Superior temporal gyrus (tissue), 1 donor: ENCODE measurements at regions not wholly inside any gene's neighbourhood (a gene's known extent, or its start where the extent isn't known, plus 50 kb on each side); places are given as distances from the start of the nearest gene placed in this dataset.
A peak's percentile ranks its signal among the peaks of the same experiment; 100 is the strongest.

ENCODE experiments used
- DNase-seq: peaks from one replicate; pipeline ENCODE4 v3.0.0-alpha.2; 2016; ENCODE audit errors: extremely low spot score

DNA sequence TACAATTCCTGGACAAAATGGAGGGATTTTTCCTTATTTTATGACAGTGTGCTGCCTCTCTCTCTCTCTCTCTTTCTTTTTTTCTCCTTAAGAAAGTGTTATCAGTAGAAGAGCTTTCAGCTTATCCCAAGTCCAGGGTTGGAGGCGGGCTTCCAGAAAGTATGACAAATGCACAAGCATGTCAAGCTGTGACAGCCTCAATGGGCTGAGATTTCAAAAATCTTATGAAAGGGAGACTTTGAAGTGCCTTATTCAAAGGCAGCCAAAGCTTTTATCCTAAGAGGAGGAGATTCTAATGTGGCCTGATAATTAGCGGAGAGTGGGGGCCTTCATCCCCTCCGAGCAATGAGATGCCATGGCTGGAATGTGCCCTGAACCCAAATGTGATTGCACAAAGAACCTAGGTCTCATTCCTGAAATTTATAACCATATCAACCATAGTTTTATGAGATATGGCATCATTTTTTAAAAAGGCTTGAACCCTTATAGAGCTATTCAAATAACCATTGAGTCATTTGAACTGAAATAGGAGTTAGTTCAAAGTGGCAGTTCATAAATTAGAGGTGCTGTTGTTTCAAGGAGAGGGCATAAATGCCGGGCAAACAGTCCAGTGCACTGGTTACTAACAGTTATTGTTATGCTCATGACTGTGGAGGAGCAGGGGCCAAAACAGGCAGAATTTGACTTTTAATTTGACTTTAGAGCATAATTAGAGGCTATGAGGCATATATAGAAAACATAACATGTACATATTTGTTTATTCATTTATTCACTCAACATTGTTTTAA is 261.6 kb upstream of the THRB start:
- DNase-seq, result no peak

DNA sequence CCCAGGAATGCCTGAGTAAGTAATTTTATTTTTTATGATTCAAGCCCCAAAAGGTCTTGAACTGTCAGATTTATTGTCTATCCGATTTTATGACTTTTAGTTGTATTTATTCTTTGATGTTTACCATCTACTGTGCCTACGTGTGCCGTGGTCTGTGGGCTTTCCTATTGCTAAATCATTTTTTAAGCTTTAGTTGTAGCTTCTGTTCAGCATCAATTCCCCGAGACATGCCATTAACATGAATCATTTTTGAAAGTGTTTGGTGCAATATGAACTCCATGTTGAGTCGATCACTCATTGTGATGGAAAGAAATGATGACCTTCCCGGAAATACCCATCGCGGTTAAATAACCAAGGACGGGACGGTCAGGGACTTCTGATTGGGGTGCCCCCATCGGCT is 268.7 kb upstream of the THRB start:
- DNase-seq, result no peak

GRCh38 chr3:24764236-24764915 is 269.7 kb upstream of the THRB start:
- no peak for DNase-seq

GRCh38 chr3:24765399-24765798 is 270.7 kb upstream of the THRB start:
- DNase-seq, result no peak

GRCh38 chr3:24769918-24770317 is 275.3 kb upstream of the THRB start:
- no peak for DNase-seq

DNA sequence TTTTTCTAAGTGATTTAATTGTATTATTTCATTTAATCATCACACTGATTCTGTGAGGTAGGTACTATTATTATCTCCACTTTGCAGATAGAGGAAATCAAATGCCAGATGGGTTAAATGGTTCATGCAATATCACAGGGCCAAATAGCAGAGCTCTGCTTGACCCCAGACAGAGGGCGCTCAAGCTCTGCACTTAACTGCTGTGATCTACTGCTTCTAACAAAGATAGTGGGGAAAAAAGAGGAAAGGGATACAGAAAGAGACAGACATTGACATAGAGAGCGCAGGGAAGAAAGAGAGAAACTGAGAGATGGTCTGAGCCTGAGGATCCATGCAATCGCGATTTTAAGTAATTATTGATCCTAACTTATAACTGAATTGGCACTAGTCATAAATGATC is 279.1 kb upstream of the THRB start:
- peak; percentile 77 for DNase-seq

DNA sequence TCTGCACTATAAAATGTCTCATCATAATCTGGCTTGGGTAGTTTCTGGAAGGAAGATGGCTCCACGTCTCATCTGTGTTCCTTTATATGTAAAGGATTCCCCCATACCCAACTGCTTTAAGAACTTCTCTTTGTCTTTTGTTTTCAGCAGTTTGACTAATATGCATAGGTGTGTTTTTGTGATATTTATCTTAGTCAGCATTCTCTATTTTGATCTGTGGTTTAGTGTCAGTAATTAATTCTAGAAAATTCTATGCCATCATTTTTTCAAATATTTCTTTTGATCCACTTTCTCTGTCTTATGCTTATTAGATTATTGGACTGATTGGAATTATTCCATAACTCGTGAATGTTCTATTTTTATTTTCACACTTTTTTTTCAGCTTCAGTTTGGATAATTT is 286.3 kb upstream of the THRB start:
- DNase-seq, result no peak

- no peak for DNase-seq
Measured at GRCh38 chr3:24781454-24781853, 286.8 kb upstream of the THRB start.

DNA sequence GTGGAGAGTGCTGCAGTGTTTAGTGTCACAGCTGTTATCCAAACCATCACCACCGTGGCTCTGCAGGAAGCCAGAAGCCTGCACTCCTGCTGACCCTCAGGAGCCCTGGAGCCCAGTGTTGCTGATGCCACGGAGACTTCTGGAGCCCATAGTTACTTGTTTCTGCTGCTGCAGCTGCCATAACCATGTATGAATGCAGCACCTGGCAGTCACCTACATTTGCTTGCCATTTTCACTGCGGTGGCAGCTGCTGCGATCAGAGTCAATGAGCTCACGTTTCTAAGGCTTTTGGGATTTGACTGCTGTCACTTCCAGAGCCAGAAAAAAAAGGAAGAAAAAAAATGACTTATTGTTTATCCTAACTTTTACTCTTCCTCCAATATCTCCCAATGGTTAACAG is 299.2 kb upstream of the THRB start:
- DNase-seq, result no peak

DNA sequence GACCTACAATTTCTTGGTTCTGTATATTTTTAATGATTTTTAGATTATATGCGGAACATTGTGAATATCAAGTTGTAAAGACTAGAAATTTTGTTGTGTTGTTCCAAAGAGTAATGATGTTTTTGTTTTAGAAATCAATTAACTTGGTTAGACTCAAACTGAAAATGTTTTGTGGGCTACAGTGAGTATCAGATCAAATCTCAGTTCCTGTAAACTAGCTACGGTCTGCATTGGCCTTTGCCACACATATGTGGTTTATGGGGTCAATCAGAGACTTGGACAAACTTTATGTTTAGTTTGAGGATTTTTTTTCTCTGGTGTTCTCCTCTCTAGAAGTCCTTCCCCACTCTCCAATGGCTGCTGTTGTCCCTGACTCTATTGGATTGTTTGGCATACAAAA is 308.0 kb upstream of the THRB start:
- DNase-seq, result no peak

- DNase-seq, result no peak
Measured at GRCh38 chr3:24804095-24804494, 309.4 kb upstream of the THRB start.

DNA sequence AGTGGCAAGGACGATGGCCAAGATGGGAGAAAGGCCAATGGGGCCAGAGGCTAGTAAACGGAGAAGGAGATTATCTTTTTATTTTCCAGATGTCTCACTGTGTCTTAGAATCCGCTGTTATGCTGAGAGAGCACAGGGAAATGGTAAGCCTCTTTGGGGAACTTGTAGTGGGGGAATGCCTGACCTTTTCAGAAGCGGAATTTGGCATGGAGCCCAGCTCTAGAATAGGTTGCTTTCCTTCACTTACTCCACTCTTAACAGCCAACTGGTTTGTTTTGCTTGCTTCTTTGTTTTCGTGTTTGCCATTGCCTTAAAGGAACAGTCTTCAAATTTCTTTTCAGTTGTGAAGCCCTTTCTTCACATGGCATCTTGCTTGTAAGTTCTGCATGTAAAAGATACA is 316.2 kb upstream of the THRB start:
- peak; percentile 38 for DNase-seq

DNA sequence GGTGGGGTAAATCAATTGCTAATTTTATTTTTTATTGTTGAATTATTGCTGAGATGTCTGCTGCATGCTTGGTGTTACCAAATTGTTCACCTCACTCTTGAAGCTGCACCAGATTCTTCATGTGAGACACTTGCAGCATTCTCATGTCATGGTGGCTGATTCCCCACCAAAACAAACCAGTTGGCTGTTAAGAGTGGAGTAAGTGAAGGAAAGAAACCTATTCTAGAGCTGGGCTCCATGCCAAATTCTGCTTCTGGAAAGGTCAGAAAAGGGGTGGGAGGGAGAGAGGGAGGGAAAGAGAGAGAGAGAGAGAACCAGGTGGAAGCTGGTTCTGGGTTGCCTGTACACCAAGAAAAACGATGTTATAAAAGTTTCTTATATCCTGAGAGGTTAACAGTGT is 317.5 kb upstream of the THRB start:
- no peak for DNase-seq

- DNase-seq, result no peak
Measured at GRCh38 chr3:24818055-24818454, 323.4 kb upstream of the THRB start.

DNA sequence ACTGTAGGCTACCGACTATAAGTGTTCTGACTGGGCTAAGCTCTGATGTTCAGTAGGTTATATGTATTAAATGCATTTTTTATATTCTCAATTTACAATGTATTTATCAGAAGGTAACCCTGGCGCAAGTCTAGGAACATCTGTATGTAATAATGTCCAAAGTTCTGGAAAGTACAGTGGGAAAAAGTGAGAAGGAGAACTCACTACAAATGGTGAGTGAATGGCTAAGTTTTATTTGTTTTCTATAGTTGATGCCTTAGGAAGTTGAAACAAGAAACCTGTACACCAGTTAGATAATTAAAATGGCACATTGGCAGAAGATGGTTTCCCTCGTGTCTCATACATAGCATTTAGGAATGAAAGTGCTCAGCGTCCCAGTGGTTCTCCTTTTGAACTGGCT is 333.4 kb upstream of the THRB start:
- no peak for DNase-seq

DNA sequence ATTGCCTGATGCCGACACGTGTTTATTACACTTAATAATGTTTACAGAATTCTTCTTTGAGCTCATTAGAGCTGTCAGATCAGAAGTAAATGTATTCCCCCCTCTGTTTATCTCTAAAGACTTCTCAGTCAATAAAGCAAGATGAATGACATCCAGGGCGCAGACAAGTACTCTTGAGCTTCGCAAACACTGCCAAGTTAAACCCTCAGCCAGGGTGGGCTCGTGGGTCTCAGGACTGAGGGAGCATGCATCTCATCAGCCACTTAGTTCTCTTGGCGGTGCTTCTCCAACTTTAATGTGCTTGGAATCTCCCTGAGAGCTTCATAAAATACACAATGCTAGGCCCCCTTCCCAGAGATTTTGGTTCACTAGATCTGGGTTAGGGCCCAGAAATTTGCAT is 333.9 kb upstream of the THRB start:
- no peak for DNase-seq

- DNase-seq, result no peak
Measured at GRCh38 chr3:24829011-24829581, 334.4 kb upstream of the THRB start.

- DNase-seq, result no peak
Measured at GRCh38 chr3:24829629-24830229, 335.1 kb upstream of the THRB start.

- no peak for DNase-seq
Measured at GRCh38 chr3:24830230-24831152, 335.8 kb upstream of the THRB start.

DNA sequence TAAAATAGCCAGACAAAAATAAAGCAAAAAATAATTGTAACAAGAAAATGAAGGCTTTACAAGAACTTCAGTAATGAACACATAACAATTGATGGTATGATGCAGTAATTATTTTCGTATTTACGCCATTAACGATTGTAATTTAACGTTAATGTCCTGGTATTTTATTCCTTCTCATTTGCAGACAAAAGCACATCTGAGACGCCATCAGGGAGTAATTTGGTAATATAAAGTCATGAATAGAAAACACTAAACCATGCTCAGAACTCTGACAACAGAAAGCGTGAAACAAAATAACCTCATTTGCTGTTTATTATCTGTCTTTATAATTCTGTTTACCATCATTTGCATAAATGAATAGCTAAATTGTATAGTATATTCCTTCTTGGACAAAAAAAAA is 336.6 kb upstream of the THRB start:
- no peak for DNase-seq

DNA sequence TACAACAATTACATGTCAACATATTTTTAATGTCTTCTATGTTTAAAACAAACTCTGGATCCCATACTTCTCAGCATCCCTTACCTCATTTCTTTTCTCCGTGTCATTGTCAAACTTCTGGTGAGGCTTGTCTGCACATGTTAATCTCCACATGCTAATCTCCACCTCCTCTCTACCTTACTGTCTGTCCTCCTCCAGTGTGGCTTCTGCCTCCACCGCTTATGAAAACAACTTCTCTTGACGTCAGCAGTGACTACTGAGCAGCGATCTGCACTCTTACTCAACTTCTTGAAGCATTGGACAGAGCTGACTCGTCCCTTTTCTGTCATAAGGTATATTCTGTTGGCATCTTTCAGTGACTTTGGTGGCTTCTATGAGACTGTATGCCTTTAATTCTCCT is 338.2 kb upstream of the THRB start:
- DNase-seq, result no peak

GRCh38 chr3:24834442-24834841 is 339.8 kb upstream of the THRB start:
- DNase-seq, result no peak
